CD4-positive, alpha-beta T cell treated with Interleukin-10 for 1 hour (primary cell): ENCODE measurements at regions not wholly inside any gene's neighbourhood (a gene's known extent, or its start where the extent isn't known, plus 50 kb on each side); places are given as distances from the start of the nearest gene placed in this dataset.
"Not testable (repeated sequence)": the region's sequence is repeated elsewhere in the genome, so short reads cannot be mapped to it uniquely, and the experiment has no call there.

Experiments
- DNase-seq: peaks from one replicate; pipeline ENCODE4 v3.0.0-alpha.2; 2020

DNA sequence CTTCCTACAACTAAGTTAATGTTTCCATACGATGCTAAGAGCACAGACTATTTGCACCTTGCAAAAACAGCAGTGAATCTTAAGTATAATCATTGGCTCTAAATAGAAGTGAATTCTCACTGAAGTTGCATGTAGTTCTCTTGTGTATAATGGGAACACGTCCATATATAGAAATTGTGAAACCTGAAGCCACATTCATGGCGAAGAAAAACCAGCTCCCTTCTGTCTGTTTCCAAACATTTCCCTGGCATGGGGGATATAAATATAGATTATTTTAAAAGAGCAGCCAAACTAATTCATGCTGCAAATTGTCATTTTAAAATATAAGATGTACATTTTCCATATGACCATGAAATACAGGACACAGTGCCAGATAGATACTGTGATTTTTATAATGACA lies 71.1 kb downstream of the TRAM1L1 start:
- DNase-seq = no peak

DNA sequence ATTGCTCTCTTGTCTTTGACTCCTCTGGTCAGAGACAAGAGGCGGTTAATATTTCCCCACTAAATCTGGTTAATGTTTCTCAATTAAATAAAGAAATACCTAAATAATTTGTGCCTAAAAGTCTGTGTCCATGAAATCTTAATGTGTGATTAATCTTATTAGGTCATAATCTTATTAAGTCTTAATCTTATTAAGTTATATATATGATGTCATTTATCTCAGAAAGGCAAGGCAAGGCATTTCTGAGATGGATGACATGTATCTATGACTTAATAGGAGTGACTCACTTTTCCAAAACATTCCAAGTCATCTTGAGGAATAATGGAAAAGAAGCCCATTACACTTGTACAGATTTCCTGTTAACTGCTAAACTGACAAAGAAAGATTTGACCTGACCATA lies 74.7 kb downstream of the TRAM1L1 start:
- no peak for DNase-seq

DNA sequence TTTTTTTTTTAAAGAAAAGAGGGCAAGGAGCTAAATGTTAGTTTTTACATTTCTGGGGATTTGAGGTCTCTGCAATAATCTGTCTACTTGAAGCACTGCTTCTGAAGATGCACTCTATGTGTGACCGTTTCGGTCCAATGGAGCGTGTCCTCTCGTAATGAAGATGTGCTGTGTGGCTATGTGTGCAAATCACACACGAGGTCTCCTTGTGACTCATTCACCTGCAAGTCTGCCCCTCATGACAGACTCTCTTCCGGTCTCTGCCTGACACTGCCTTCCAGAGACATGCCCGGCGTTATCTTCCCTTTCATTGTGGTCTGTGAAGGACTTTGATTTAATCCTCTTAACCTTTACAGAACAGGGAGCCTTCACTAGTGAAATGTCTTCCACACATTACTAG lies 84.3 kb downstream of the TRAM1L1 start:
- DNase-seq = no peak

DNA sequence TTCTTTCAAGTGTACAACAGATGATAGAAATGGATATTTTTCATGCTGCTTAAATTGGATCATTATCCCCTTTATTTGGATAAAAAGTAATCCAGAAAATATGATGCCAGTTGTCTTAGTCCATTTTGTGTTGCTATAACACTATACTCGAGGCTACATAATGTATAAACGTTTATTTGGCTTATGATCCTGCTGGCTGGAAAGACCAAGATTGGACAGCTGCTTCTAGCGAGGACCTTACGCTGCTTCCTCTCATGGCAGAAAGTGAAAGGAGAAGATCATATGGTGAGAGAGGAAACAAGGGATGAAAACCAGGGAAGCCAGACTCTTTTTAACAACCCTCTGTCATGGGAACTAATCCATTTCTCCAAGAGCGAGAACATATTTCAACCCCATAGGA lies 102.7 kb downstream of the TRAM1L1 start:
- DNase-seq = no peak

DNA sequence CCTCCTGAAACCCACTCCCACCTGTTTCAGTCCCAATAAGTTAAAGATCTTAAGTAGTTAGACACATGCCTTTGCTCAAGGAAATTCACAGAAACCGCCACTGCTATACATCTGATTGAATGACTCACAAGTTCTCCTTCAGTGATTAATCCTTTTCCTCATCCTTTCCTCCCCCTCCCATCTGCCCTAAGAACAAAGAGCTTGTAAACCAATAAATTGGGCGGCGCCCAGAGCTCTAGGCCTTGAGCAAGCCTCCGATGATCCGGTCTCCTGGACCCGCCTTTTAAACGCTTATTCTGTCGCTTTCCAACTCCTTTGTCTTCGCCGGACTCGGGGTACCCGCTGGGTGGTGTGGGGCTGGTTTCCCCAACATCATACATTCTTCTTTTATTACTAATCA lies 104.9 kb downstream of the TRAM1L1 start:
- DNase-seq = not testable (repeated sequence)

DNA sequence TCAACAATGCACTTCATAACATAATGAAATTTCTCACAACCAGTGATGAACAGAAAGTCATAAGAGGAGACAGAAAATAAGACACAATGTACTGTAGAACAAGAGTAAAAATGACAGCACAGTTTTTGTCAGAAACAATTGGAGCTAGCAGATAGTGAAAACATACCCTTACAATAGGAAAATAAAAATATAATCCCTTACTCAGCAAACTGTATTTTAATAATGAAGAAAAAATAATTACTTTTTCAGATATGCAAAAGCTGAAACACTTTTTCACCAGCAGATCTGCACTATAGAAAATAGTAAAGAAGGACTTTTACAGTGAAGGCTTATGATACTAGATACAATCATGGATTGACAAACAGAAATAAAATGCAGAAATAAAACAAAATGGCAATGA lies 126.3 kb downstream of the TRAM1L1 start:
- no peak for DNase-seq

DNA sequence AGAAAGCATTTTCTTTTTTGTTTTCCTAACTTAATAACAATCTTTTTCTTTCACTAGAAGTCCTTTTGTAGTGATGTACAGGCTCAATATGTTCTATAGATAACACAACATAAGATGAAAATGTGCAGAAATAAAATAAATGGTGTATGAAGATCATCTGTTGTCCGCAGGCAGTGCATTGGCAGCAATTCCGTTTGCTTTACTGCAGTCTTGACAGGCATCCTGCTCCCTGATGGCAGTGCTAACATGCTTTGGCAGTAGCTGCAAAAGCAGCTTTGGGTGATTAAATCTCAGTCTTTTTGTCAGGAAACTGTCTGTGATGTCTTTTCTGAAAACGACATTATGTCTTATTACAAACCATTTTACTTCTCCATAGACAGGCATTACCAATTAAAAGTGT lies 131.4 kb downstream of the TRAM1L1 start:
- DNase-seq = no peak

DNA sequence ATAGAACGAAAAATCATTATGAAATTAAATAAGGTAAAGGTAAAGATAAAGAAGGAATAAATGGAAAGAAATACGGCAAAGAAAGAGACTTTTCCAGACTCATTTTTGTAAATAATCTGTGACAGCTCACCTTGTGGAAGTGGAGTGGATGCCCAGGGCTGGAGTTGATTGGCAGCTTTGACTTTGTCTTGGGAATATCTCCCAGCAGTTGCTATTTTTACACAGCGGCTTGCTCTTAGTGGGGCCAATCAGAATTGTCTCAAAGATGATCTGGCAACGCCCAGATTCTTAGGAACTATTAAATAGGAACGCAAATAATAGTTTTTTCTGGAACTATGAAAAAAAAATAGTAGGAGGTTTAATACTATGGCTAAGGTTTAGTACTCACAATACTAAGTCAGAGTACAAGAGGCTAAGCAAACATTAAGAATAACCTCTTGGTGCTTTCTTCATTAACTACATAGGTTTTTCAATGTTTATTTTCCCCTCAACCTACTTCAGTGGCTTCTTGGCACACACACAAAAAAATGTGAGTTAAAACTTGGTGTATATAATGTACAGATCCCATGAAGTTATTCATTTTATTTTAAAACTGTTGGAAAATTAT lies 132.7 kb downstream of the TRAM1L1 start:
- no peak for DNase-seq

DNA sequence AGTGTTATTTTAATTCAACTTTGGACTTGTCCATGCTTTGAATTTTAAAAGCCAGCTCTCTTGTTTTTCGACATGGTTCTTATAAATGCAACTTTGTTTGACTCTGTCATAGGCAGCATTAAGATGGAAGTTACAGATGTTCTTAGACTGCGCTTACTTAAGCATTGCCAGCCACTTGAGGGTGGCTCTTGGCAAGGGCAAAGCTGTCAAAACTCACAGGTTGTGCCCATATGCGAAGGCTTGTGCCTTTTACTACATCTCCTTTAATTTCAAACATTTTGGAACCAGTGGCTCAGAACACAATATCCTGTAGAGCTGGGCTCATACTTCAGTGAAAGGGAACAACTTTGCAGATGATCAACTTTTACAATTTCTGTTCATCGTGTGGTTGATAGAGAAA lies 135.5 kb downstream of the TRAM1L1 start:
- DNase-seq = no peak

DNA sequence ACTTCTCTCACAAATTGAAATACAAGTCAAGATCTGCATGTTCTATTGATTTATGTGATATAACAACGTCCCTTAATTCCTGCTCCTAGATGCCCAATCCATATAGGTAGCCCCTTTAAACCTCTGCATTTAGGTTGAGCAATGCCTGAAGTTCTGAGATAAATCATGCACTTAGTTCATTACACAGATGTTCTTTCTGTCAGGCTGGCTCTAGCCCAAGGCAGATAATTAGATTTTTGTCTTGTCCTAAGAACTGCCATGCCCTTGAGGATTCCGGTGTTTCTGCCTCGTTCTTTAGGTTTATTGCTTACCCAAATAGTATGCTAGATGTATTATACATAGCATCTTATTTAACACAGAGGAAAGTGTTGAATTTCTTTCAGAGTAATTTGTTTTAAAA lies 143.1 kb downstream of the TRAM1L1 start:
- no peak for DNase-seq

DNA sequence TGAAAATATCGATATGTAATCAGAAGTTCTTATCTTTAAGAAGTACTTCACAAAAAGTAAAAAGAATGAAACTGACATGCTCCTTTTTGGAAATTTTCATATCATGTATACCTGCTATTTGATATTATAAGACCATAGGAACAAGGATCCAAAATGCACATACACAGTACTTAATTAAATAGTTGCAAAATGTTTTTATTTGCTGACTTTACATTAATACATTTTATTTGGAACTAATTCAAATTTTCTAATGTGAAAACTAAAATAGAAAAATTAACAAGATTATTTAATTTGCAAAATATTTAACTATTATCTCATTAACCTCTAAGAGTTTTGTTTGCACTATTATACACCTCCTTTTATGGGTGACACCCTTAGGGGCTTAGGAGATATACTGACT lies 155.0 kb downstream of the TRAM1L1 start:
- no peak for DNase-seq

DNA sequence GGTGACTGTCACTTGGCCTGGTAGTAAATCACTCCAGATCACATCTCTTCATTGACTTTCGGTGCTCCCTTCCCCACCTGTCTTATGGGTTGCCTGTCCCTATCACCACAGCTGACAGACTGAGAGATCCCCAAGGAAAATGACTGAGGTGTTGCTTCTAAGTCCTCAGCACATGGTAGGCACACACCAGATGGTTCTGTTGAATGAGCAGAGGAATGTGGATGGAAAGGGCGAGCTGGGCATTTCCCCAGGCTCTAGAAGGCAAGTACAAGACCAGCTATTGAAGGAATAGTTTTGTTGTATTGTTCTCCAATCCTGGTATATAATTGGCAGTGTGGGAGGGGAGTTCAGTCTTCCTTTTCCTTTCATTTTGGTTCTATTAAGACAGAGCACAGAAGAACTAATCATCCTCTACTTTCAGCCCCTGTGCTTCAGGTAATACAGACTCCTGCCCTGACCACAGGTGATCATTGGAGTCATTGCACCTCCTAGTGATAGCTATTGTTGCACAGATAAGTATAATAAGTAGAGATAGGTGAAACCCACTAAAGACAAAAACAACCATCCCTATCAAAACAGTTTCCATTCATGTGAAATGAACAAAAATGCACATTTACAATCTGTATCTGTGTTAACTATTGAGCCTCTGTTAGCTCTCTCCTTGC lies 158.6 kb downstream of the TRAM1L1 start:
- DNase-seq = no peak

DNA sequence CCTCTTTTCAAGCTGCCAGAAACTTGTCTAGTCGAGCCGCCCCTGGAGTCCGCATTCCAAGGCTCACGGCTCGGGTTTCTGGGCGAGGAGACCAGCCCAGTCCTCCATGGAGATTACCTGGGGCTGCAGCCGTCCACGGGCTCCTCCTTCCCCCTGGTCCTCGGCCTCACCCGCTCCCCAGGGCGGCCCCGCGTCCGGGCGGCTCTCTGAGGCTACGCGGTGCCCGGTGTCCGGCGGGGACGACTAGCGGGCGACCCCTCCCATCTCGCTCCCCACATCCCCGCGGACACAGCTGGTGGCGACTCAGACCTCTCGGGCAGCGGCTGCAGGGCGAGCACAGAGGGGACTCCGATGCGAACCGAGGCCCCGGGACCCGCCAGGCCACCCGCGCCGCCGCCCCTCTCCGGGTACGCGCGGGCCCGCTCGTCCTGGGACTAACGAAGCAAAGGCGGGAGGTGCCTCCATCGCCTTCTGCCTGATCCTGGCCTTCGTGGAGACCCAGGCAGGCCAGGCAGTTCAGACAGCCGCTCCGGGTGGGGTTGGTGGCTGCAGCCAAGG lies 159.4 kb downstream of the TRAM1L1 start:
- DNase-seq = no peak

DNA sequence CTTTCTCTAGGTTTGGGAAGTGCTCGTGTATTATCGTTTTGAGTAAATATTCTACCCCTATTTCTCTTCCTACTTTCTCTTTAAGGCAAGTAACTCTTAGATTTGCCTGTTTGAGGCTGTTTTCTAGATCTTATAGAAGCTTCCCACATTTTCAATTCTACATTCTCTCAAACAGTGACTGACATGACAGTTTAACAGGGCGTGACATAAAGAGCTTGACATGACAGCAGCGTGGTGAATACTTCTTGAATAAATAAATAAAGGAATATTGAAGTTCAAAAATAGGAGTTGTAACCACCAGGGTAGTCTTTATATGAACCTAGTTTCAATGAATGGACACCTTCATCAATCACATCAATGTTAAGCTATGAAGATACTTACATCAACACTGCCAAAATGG lies 162.0 kb downstream of the TRAM1L1 start:
- no peak for DNase-seq

DNA sequence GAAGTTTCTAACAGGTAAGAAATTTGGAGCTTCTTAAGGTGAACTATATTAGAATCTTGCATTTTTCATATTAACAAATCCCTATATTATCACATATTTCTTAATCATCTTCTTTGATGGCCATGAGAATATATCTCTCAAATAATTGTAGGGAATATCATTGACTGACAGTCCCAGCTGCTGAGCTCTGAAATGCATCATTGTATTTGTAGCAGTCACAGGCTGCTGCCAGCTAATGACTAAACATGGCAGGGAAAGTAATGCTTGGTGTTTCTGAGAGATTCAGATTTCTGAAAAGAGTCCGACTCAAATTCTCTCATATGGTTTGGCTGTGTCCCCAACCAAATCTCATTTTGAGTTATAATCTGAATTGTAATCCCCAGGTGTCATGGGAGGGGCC lies 171.9 kb downstream of the TRAM1L1 start:
- no peak for DNase-seq

DNA sequence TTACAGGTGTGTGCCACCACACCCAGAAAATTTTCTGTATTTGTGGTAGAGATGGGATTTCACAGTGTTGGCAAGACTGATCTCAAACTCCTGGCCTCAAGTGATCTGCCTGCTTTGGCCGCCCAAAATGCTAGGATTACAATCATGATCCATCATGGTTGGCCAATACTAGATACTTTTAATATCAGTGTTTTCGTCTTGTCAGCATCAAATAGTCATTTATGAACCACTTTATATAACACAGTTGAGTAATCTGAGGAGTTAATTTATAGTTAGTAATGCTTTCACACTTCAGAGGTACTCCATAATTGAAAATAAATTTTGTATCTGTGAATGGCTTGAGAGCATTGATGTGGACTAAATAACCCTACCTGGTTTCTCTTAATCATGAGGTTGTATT lies 178.6 kb downstream of the TRAM1L1 start:
- DNase-seq = no peak

DNA sequence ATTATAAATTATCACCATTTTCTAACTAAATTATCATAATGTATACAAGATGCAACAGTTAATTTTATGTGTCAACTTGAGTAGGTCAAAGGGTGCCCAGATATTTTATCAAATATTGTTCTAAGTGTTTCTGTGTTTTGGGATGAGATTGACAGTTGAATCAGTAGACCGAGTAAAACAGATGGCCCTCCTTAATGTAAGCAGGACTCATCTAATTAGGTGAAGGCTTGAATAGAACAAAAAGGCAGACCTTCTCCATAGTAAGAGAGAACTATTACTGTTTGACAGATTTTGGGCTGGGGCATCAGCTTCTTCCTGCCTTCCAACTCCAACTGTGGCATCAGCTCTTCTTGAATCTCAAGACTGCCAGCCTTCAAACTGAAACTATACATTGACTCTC lies 185.8 kb downstream of the TRAM1L1 start:
- DNase-seq = no peak

DNA sequence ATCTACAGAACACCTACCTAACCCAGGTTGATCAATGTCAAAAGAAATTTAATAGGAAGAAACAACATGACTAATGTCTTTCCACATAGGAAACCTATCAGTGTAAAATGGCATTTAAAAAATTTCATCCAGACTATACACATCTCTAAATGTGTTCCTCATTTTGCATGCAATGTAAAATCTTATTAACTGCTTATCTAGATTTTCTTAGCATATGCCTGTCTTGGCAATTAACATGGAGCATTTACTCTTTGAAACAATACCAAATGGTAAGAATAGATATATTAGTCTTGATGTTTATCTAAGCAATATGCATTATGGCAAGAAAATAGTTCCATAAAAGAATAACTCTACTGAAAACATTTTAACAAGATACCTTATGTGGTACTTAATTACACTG lies 199.8 kb downstream of the TRAM1L1 start:
- no peak for DNase-seq

DNA sequence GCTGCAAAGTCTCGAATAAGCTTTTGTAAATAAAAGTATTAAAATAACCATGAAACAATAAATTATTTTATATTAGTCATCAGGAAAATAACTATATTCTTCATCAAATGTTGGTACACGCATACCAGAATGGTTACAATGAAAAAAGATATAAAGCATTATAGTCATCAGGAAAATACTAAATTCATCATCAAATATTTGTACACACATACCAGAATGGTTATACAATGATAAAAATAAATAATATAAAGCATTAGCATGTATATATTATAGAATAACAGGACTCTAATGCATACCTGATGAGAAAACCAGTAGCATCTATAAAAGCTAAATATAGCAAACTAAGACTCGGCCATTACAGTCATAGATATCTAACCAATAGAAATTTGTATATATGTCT lies 202.9 kb downstream of the TRAM1L1 start:
- no peak for DNase-seq

DNA sequence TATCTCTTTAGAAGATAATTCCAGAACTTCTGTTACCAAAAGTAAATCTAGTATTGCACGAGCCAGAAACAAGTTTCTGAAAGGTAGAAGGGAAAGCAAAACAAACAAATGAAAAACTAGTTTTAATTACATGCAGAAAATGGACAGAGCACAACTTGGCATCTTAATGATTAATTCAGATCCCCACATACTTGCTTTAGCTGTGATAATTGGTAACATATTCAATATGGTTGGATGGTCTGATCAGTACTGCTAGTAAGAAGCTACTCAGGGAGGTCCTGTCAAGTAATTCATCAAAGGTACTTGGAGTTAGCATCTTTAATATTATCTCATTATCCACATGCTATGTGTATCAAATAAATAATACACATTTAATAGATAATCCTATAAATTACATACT lies 204.3 kb downstream of the TRAM1L1 start:
- no peak for DNase-seq

DNA sequence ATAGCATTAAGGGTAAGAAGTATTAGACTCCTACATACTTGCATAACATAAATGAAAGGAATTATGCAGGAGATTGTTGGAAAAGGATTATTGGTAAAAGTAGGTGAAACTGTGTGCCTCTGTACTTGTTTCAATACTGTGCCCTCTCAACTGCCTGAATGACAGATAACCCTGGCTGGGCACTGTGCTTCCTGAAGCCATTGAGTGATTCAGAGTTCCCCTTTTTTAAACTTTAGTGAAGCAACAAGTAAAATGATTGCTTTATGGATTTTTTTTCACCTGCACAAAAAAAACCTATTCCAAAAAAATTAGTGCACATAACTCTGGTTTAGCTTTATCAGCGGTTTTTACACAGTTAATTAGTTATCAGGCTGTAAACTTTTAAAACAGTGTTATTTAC lies 204.8 kb downstream of the TRAM1L1 start:
- no peak for DNase-seq

DNA sequence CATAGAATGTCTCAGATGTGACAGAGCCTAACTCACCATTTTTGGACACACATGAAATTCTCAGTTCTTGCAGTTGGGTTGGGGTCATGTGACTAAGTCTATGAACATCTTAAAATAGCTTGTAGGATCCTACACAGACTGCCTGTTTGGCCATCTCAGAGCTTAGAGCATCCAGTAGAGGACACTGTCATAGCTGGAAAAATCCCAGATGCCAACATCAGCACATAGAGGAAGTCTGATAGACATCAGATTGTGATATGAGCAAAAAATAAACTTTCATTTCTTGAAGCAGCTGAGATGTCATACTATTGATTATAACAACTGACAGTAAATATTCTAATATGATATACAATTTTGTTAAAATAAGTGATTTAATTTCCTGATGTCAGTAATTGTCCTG lies 207.1 kb downstream of the TRAM1L1 start:
- DNase-seq = no peak

DNA sequence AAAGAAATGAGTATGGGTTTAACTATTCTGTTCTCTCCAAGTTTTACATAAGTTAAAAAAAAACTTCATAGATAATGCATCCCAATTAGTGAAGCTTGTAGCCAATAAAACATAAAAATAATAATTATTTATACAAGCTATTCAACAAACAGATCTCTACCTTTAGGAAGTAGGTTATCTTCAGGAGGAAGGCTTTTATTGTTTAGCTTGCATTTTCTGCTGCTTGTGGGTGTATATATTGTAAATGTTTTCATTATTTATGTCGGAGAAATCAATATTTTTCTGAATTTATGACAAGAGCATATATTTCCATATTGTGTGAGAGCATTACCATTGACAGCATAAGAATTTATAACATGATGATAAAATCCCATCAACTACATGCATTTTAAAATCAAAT lies 208.3 kb downstream of the TRAM1L1 start:
- DNase-seq = no peak

DNA sequence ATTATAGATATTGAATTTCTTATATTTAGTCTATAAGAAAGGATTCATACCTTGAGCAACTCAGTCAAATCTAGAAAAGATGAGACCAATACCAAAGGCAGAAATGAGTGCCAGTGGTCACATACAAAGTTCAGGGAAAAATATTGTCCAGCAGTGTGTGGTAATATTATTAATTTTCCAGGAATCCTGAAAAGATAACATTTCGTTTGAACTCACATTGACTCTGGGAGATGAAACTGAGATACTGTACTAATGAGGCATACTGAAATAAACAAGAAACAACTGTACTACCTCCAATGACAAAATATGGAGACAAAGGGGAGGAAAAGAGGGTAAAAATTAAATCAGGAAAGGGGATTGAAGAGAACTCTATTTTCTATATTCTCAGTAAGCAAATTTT lies 212.4 kb downstream of the TRAM1L1 start:
- no peak for DNase-seq

DNA sequence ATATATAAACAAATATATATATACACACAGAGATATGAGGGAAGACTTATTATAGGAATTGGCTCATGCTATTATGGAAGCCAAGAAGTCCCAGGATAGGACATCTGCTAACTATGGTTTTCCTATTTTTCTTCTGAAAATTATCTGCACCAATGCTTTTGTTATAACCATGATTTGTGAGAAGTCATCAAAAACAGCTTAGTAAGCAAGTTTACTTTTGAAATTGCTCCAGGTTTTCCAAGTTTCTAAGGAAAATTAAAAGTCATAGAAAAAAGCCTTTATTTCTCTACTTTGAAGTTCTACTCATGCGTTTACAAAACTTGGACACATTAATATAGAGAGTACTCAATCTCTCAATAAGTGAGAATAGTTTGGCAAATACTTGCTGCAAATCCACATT lies 213.1 kb downstream of the TRAM1L1 start:
- no peak for DNase-seq
